GM23338 (cell line): ENCODE measurements at regions not wholly inside any gene's neighbourhood (a gene's known extent, or its start where the extent isn't known, plus 50 kb on each side); places are given as distances from the start of the nearest gene placed in this dataset.

Experiments
- ATAC-seq: fragments of 200-7000 bp; cut with Tn5 transposase; 3 replicates; pipeline ENCODE4 v1.9.1; 2020
- DNase-seq: peaks from one replicate; pipeline ENCODE4 v3.0.0-alpha.2; 2015; ENCODE audit warnings: low spot score
- H2AFZ ChIP-seq: fragments of 200-600 bp; sonication (generic); 2 replicates; pipeline ENCODE4 v1.8.0; 2016; ENCODE audit warnings: antibody characterized with exemption, mild to moderate bottlenecking, moderate library complexity
- H3F3A ChIP-seq: fragments of 200-600 bp; sonication (generic); replicated peaks from 2 replicates; pipeline ENCODE4 v1.8.0; 2017; ENCODE audit warnings: antibody characterized with exemption, mixed run types, low read depth
- H3K27ac ChIP-seq: fragments of 200-600 bp; sonication (generic); 2 replicates; pipeline ENCODE4 v1.6.1; 2016; ENCODE audit warnings: low read depth
- H3K27me3 ChIP-seq: fragments of 200-600 bp; sonication (generic); 2 replicates; pipeline ENCODE4 v1.8.0; 2016; ENCODE audit warnings: mild to moderate bottlenecking, mixed run types, moderate library complexity; ENCODE audit not compliant: insufficient read depth
- H3K36me3 ChIP-seq: fragments of 200-600 bp; sonication (generic); 2 replicates; pipeline ENCODE4 v1.8.0; 2016; ENCODE audit warnings: mild to moderate bottlenecking; ENCODE audit not compliant: insufficient read depth
- H3K4me1 ChIP-seq: fragments of 200-600 bp; sonication (generic); 2 replicates; pipeline ENCODE4 v1.8.0; 2016; ENCODE audit warnings: mild to moderate bottlenecking, moderate library complexity; ENCODE audit not compliant: insufficient read depth
- H3K4me2 ChIP-seq: fragments of 200-600 bp; sonication (generic); 2 replicates; pipeline ENCODE4 v1.7.1; 2017; ENCODE audit warnings: mixed run types
- H3K4me3 ChIP-seq: fragments of 200-600 bp; sonication (generic); 2 replicates; pipeline ENCODE4 v1.6.1; 2016; ENCODE audit warnings: mixed run types
- H3K79me2 ChIP-seq: fragments of 200-600 bp; sonication (generic); replicated peaks from 2 replicates; pipeline ENCODE4 v1.8.0; 2017; ENCODE audit warnings: mild to moderate bottlenecking; ENCODE audit not compliant: insufficient read depth
- H3K9me2 ChIP-seq: fragments of 200-600 bp; sonication (generic); 2 replicates; pipeline ENCODE4 v1.8.0; 2017; ENCODE audit not compliant: insufficient read depth
- H4K20me1 ChIP-seq: fragments of 200-600 bp; sonication (generic); replicated peaks from 2 replicates; pipeline ENCODE4 v1.8.0; 2017; ENCODE audit warnings: mild to moderate bottlenecking; ENCODE audit not compliant: insufficient read depth
- H3K27ac Mint-ChIP-seq: 2 replicates; pipeline ENCODE4 v1.8.0; 2020; ENCODE audit warnings: inconsistent platforms, mild to moderate bottlenecking, moderate library complexity, mixed read lengths
- H3K27me3 Mint-ChIP-seq: 3 replicates; pipeline ENCODE4 v1.8.0; 2022; ENCODE audit warnings: low read depth, mild to moderate bottlenecking, moderate library complexity, mixed read lengths, inconsistent platforms; ENCODE audit not compliant: insufficient read depth, poor library complexity
- H3K36me3 Mint-ChIP-seq: 3 replicates; pipeline ENCODE4 v1.8.0; 2021; ENCODE audit warnings: low read depth, mild to moderate bottlenecking, inconsistent platforms, moderate library complexity, mixed read lengths
- H3K4me1 Mint-ChIP-seq: 3 replicates; pipeline ENCODE4 v1.8.0; 2020; ENCODE audit warnings: mild to moderate bottlenecking, inconsistent platforms, mixed read lengths
- H3K4me3 Mint-ChIP-seq: 3 replicates; pipeline ENCODE4 v1.8.0; 2021; ENCODE audit warnings: moderate library complexity, mild to moderate bottlenecking, inconsistent platforms, mixed read lengths
- H3K9me3 Mint-ChIP-seq: 3 replicates; pipeline ENCODE4 v1.8.0; 2020; ENCODE audit warnings: moderate library complexity, mild to moderate bottlenecking, inconsistent platforms, mixed read lengths
- CREB1 ChIP-seq: fragments of 250-450 bp; sonication (Bioruptor Pico); IDR thresholded peaks from 2 replicates; pipeline ENCODE4 v1.5.0; 2020; ENCODE audit warnings: low read depth, mild to moderate bottlenecking, moderate library complexity
- CTCF ChIP-seq, 2 experiments: fragments of 200-600 bp in 1 of 2; sonication (generic) in 1 of 2; conservative IDR thresholded peaks; 2 replicates each; pipeline versions ENCODE4 v1.5.1 to v1.6.1; 2016 to 2017; ENCODE audit warnings: antibody characterized with exemption in 2 of 2, low read depth in 2 of 2, mild to moderate bottlenecking in 2 of 2, moderate library complexity in 1 of 2
- ETS1 ChIP-seq: IDR thresholded peaks from 2 replicates; pipeline ENCODE4 v1.6.1; 2016; ENCODE audit warnings: antibody characterized with exemption
- EZH2 ChIP-seq: fragments of 200-600 bp; sonication (generic); IDR thresholded peaks from one replicate; pipeline ENCODE4 v1.8.0; 2017; ENCODE audit warnings: antibody characterized with exemption, mild to moderate bottlenecking, low read depth; ENCODE audit not compliant: unreplicated experiment
- EZH2phosphoT487 ChIP-seq: fragments of 200-600 bp; sonication (generic); IDR thresholded peaks from one replicate; pipeline ENCODE4 v1.8.1; 2018; ENCODE audit warnings: antibody characterized with exemption; ENCODE audit not compliant: unreplicated experiment
- JUNB ChIP-seq: IDR thresholded peaks from one replicate; pipeline ENCODE4 v1.6.1; 2016; ENCODE audit warnings: antibody characterized with exemption; ENCODE audit not compliant: unreplicated experiment
- NANOG ChIP-seq: IDR thresholded peaks from 2 replicates; pipeline ENCODE4 v1.6.1; 2016; ENCODE audit warnings: antibody characterized with exemption, borderline replicate concordance
- POLR2AphosphoS5 ChIP-seq: IDR thresholded peaks from 2 replicates; pipeline ENCODE4 v1.6.1; 2016; ENCODE audit warnings: antibody characterized with exemption, low read depth
- REST ChIP-seq: IDR thresholded peaks from one replicate; pipeline ENCODE4 v1.6.1; 2018; ENCODE audit warnings: antibody characterized with exemption; ENCODE audit not compliant: unreplicated experiment
- STAT1 ChIP-seq: IDR thresholded peaks from one replicate; pipeline ENCODE4 v1.6.1; 2016; ENCODE audit warnings: antibody characterized with exemption; ENCODE audit not compliant: unreplicated experiment
- ZNF114 ChIP-seq: fragments of 250-450 bp; sonication (Bioruptor Pico); IDR thresholded peaks from 2 replicates; pipeline ENCODE4 v1.5.0; 2020; ENCODE audit warnings: mild to moderate bottlenecking, moderate library complexity
- ZNF331 ChIP-seq: fragments of 250-450 bp; sonication (Bioruptor Pico); IDR thresholded peaks from 2 replicates; pipeline ENCODE4 v1.5.0; 2020; ENCODE audit warnings: low read depth, mild to moderate bottlenecking, moderate library complexity
- ZNF462 ChIP-seq: fragments of 250-450 bp; sonication (Bioruptor Pico); IDR thresholded peaks from 2 replicates; pipeline ENCODE4 v1.5.0; 2020; ENCODE audit warnings: mild to moderate bottlenecking, moderate library complexity

- Mint-ChIP-seq H3K27ac (no peak overlapping the region), H3K27me3 (no peaks in the 10 kb centered on the region), H3K9me3 (peaks cover 77% of the 10 kb centered on the region), H3K4me3 (no peak overlapping the region), H3K36me3 (no peaks in the 10 kb centered on the region), H3K4me1 (no peaks in the 10 kb centered on the region)
- Histone ChIP-seq H4K20me1 (no peaks in the 10 kb centered on the region), H3K36me3 (no peaks in the 10 kb centered on the region), H3K4me2 (no peak overlapping the region), H3K27ac (no peak overlapping the region), H3F3A (no peaks in the 10 kb centered on the region), H2AFZ (no peak overlapping the region), H3K27me3 (no peaks in the 10 kb centered on the region), H3K9me2 (no peaks in the 10 kb centered on the region), H3K79me2 (no peaks in the 10 kb centered on the region), H3K4me1 (no peaks in the 10 kb centered on the region), H3K4me3 (no peak overlapping the region)
- DNase-seq = no peak
- no peak for ATAC-seq
- TF ChIP-seq ZNF114 (CRISPR knock-in tag) (no peak), REST (no peak), ZNF462 (no peak), EZH2 (no peak), STAT1 (no peak), EZH2phosphoT487 (no peak), CTCF (conservative IDR thresholded peaks at IDR 0.05; ENCODE audit: low read depth in 2 of 2) (no peak), CREB1 (CRISPR knock-in tag) (no peak), ETS1 (no peak), ZNF331 (no peak), NANOG (no peak), JUNB (no peak), POLR2AphosphoS5 (no peak)
These were observed 589.9 kb upstream of the GNPDA2 start for GRCh38 chr4:45316257-45316656.
